ENCODE measurements at regions not wholly inside any gene's neighbourhood (a gene's known extent, or its start where the extent isn't known, plus 50 kb on each side); places are given as distances from the start of the nearest gene placed in this dataset.

DNA sequence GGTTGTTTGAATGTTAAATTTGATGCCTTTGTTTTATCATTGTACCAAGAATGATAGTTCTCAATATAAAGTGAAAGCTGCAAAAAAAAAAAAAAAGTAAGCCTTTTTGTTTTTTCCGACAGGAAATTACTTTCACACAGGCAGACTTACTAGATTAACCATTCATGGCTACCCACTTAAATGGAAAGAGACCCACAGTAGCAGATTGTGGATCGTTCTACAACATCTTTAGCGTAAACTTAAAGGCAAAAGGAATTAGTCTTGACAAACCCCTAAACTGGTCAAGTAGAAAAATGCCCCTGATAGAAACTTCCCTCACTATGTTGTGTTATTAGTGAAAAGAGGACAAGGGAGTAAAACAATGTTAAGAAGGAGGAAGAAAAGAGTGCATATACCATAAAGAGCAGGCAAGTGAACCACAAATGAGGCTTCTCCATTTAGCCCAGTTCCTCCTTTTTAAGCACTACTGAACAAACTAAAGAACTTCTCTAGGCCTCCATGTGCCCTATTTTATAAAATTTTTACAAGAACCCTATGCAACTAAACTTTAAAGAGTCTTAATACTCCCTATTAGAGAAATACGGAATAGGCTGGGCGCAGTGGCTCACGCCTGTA, 1560.3 kb downstream of the MRPL39 start:
- H3K4me3 ChIP-seq (ENCODE audit: low read depth, low read length): no peak overlapping the region
- TF ChIP-seq, protein P1, sequence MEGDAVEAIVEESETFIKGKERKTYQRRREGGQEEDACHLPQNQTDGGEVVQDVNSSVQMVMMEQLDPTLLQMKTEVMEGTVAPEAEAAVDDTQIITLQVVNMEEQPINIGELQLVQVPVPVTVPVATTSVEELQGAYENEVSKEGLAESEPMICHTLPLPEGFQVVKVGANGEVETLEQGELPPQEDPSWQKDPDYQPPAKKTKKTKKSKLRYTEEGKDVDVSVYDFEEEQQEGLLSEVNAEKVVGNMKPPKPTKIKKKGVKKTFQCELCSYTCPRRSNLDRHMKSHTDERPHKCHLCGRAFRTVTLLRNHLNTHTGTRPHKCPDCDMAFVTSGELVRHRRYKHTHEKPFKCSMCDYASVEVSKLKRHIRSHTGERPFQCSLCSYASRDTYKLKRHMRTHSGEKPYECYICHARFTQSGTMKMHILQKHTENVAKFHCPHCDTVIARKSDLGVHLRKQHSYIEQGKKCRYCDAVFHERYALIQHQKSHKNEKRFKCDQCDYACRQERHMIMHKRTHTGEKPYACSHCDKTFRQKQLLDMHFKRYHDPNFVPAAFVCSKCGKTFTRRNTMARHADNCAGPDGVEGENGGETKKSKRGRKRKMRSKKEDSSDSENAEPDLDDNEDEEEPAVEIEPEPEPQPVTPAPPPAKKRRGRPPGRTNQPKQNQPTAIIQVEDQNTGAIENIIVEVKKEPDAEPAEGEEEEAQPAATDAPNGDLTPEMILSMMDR (IDR thresholded peaks at IDR 0.05; ENCODE audit: borderline replicate concordance, insufficient read depth, low read depth, low read length): no peak

DNA sequence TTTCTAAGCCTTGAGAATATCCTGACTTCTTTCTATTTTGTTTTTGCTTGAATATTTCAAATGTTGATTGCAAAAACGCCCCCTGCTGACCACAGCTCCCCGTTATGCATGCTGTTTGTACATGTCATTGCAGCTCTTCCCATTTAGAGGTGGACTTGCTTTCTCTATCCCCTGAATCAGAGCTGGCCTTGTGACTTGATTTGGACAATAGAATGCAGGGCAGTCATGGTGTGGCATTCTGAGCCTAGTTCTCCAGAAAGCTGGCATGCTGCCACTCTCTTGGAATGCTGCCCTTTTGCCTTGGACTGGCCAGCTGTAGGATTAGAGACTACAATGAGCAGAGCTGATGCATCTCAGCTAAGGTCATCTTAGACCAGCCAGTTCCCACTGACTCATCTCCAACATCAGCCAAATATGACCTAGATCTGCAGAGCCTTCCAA, 1561.5 kb downstream of the MRPL39 start:
- TF ChIP-seq, protein P1 (IDR thresholded peaks at IDR 0.05; ENCODE audit: borderline replicate concordance, insufficient read depth, low read depth, low read length): 0 out of 2 replicates have a peak, but pooled peaks have one; percentile 5

DNA sequence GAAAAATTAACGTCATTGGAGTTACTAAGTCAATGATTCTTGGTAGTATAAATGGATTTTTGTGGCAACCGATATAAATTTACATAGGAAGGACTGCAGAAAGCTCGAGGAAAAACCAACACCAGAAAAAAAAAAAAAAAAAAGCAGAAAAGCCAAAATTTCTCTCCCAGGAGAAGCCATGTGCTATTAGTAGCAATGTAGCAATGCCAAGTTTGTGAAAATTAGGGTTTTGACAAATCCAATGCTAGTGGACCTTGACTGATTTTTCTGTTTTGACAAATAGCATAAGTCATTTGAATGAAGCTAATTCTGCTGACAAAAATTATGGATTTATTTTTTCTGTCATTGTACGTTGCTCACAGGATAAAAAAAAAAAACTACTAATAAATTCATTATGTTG, 1561.9 kb downstream of the MRPL39 start:
- no peak overlapping the region for H3K4me3 ChIP-seq (ENCODE audit: low read depth, low read length)
- TF ChIP-seq, protein P1 (IDR thresholded peaks at IDR 0.05; ENCODE audit: borderline replicate concordance, insufficient read depth, low read depth, low read length): no peak

More for the DNA sequence above, 1561.5 kb downstream of the MRPL39 start:
- H3K4me3 ChIP-seq (ENCODE audit: low read depth, low read length): no peak overlapping the region

DNA sequence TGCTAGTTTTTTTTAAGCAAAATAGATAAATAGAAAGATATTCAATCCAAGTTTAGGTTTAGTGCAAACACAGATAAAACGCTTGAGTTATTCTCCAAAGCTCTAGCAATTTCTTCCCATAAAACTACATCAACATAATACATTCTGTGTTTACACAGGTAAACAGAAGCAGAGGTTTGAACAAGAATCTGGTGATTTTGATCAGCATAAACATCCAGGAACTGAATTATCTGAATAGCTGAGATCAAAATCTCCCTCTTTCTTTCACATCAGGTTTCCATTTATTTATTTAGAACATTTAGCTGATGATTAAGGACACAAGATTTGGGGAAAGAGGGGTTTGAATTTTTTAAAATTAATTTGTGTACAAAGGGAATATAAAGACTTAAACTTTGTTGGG, 1564.6 kb downstream of the MRPL39 start:
- H3K4me3 ChIP-seq (ENCODE audit: low read depth, low read length): no peak overlapping the region
- TF ChIP-seq, protein P1 (IDR thresholded peaks at IDR 0.05; ENCODE audit: borderline replicate concordance, insufficient read depth, low read depth, low read length): no peak

DNA sequence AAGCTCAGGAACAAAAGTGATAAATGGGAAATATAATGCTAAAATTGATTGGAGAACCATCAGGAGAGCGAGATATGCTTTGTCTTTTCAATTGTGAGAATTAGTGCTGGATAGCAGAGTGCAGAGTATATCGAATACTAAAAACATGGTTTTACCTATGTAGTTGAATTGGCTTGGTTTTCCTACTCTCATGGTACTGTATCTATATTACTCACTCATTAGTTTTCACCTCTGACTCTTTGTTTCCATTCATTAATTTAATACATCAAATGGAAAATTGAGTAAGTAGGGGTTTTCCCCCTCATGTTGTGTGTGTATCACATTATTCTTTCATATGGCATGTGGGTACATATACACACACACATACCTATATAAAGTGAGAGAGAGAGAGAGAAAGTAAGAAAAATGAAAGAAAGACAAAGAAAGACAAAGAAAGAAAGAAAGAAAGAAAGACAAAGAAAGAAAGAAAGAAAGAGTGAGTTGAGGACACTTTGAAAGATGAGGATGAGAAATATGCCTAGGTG, 1574.5 kb downstream of the MRPL39 start:
- TF ChIP-seq, protein P1 (IDR thresholded peaks at IDR 0.05; ENCODE audit: borderline replicate concordance, insufficient read depth, low read depth, low read length): no peak
- H3K4me3 ChIP-seq (ENCODE audit: low read depth, low read length): no peak overlapping the region

DNA sequence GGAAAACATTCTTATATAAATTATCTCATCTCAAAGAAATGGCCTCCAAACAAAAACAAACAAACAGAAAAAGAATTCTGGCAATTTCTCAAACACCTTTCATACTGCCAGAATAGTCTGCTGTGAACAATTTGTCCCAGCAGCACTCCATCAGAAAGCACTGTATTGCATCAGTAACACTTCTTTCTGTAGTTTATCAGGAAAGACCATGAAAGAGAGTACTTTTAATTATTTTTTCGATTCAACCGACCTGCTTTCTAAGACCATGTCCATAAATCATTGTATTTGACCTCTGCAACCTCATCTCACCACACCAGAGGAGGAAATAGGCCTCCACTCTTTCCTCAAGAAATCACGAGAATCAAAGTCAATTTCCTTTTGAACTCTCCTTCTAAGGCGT, 1579.9 kb downstream of the MRPL39 start:
- TF ChIP-seq, protein P1 (IDR thresholded peaks at IDR 0.05; ENCODE audit: borderline replicate concordance, insufficient read depth, low read depth, low read length): no peak
- no peak overlapping the region for H3K4me3 ChIP-seq (ENCODE audit: low read depth, low read length)

DNA sequence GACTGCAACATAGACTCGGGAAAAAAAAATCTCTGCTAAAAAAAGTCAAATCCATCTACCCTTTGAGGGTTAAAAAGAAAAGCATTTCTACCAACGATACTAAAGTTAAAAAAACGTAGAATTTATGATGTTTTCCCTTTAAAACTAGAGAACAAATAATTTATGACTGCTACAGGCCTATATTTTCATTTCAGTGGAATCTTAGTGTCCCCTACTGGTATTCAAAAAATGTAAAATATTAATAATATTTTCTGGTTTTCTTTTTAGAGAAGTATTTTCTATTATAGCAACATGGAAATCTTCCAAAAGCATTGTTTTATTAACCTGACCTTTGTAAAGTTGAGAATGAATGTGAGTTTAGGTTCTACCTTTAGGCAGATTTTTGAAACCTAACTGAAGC, 1582.2 kb downstream of the MRPL39 start:
- TF ChIP-seq, protein P1 (IDR thresholded peaks at IDR 0.05; ENCODE audit: borderline replicate concordance, insufficient read depth, low read depth, low read length): no peak
- H3K4me3 ChIP-seq (ENCODE audit: low read depth, low read length): no peak overlapping the region
